ENCODE measurements at regions not wholly inside any gene's neighbourhood (a gene's known extent, or its start where the extent isn't known, plus 50 kb on each side); places are given as distances from the start of the nearest gene placed in this dataset.
"Not testable (repeated sequence)": the region's sequence is repeated elsewhere in the genome, so short reads cannot be mapped to it uniquely, and the experiment has no call there.

DNA sequence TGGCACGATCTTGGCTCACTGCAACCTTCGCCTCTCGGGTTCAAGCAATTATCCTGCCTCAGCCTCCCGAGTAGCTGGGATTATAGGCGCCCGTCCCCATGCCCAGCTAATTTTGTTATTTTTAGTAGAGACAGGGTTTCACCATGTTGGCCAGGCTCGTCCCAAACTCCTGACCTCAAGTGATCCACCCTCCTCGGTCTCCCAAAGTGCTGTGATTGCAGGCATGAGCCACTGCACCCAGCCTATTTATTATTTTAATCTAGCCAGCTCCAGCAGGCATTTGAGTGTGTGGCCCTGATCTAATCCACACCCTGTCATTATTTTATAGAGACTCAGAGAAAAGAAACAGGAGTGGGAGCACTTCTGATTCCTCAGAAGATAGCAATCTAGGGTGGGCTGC is 66.4 kb upstream of the ABHD2 start:
- not testable (repeated sequence) for TF ChIP-seq CTCF (optimal IDR thresholded peaks at IDR 0.05 in 1 of 3, IDR thresholded peaks at IDR 0.05 in 1 of 3, conservative IDR thresholded peaks at IDR 0.05 in 1 of 3; ENCODE audit: extremely low read depth in 1 of 3, insufficient read depth in 2 of 3, low read length in 3 of 3); EZH2 (IDR thresholded peaks at IDR 0.05; ENCODE audit: low read length)

Data from keratinocyte (primary cell).